ENCODE measurements at regions not wholly inside any gene's neighbourhood (a gene's known extent, or its start where the extent isn't known, plus 50 kb on each side); places are given as distances from the start of the nearest gene placed in this dataset.

GRCh38 chr9:106704056-106704615 is 158.8 kb upstream of the ZNF462 start:
- no peaks in the 10 kb centered on the region for H3K27me3 ChIP-seq (ENCODE audit: insufficient read depth, low read depth, severe bottlenecking)
- H3K9me3 ChIP-seq (ENCODE audit: severe bottlenecking): no peaks in the 10 kb centered on the region
- H3K36me3 ChIP-seq: no peaks in the 10 kb centered on the region
- TF ChIP-seq CTCF (IDR thresholded peaks at IDR 0.05; ENCODE audit: low read depth, low read length): no peak
- H3K27ac ChIP-seq: no peak overlapping the region
- H3K4me3 ChIP-seq (ENCODE audit: low read depth, low read length): no peak overlapping the region
- no peak for DNase-seq

- H3K4me3 ChIP-seq (ENCODE audit: low read depth, low read length): no peak overlapping the region
- no peaks in the 10 kb centered on the region for H3K36me3 ChIP-seq
- no peaks in the 10 kb centered on the region for H3K27me3 ChIP-seq (ENCODE audit: insufficient read depth, low read depth, severe bottlenecking)
- no peaks in the 10 kb centered on the region for H3K9me3 ChIP-seq (ENCODE audit: severe bottlenecking)
- no peak overlapping the region for H3K27ac ChIP-seq
- no peak for DNase-seq
- no peak for TF ChIP-seq CTCF (IDR thresholded peaks at IDR 0.05; ENCODE audit: low read depth, low read length)
Observed at GRCh38 chr9:106707291-106707690, 155.7 kb upstream of the ZNF462 start.

- H3K9me3 ChIP-seq (ENCODE audit: severe bottlenecking): no peaks in the 10 kb centered on the region
- no peaks in the 10 kb centered on the region for H3K36me3 ChIP-seq
- no peaks in the 10 kb centered on the region for H3K27me3 ChIP-seq (ENCODE audit: insufficient read depth, low read depth, severe bottlenecking)
- no peak for TF ChIP-seq CTCF (IDR thresholded peaks at IDR 0.05; ENCODE audit: low read depth, low read length)
- no peak overlapping the region for H3K27ac ChIP-seq
- no peak for DNase-seq
- no peak overlapping the region for H3K4me3 ChIP-seq (ENCODE audit: low read depth, low read length)
Observed at GRCh38 chr9:106707738-106708474, 155.1 kb upstream of the ZNF462 start.

- Histone ChIP-seq H3K4me3 (ENCODE audit: low read depth, low read length) (no peak overlapping the region), H3K27ac (no peak overlapping the region), H3K9me3 (ENCODE audit: severe bottlenecking) (no peaks in the 10 kb centered on the region), H3K36me3 (no peaks in the 10 kb centered on the region), H3K27me3 (ENCODE audit: insufficient read depth, low read depth, severe bottlenecking) (no peaks in the 10 kb centered on the region)
- no peak for TF ChIP-seq CTCF (IDR thresholded peaks at IDR 0.05; ENCODE audit: low read depth, low read length)
- DNase-seq: no peak
Observed at GRCh38 chr9:106708475-106709146, 154.4 kb upstream of the ZNF462 start.

- Histone ChIP-seq H3K36me3 (no peaks in the 10 kb centered on the region), H3K27ac (no peak overlapping the region), H3K4me3 (ENCODE audit: low read depth, low read length) (no peak overlapping the region), H3K9me3 (ENCODE audit: severe bottlenecking) (no peaks in the 10 kb centered on the region), H3K27me3 (ENCODE audit: insufficient read depth, low read depth, severe bottlenecking) (no peaks in the 10 kb centered on the region)
- DNase-seq: no peak
- no peak for TF ChIP-seq CTCF (IDR thresholded peaks at IDR 0.05; ENCODE audit: low read depth, low read length)
Observed at GRCh38 chr9:106712279-106712678, 150.7 kb upstream of the ZNF462 start.

Measured in WERI-Rb-1 (cell line).